GM12878 (cell line): ENCODE measurements at regions not wholly inside any gene's neighbourhood (a gene's known extent, or its start where the extent isn't known, plus 50 kb on each side); places are given as distances from the start of the nearest gene placed in this dataset.

Experiments used
- ATAC-seq: fragments of 200-7000 bp; cut with Tn5 transposase; 3 replicates; pipeline ENCODE4 v1.9.1; 2020; ENCODE audit warnings: mild to moderate bottlenecking, moderate library complexity
- BruUV-seq: library from RNA; stranded (reverse); fragments of 400-500 nt; replicated peaks from 2 replicates; lab custom pipeline; 2021; lab: Mats Ljungman, UMichigan
- CTCF ChIA-PET: fragments of 300-600 bp; sonication (Branson Sonifier 250); formaldehyde crosslinking; extraction: SDS; loops from one replicate; lab custom pipeline; 2021; ENCODE audit warnings: inconsistent platforms; lab: Yijun Ruan, JAX
- POLR2A ChIA-PET: fragments of 350-600 bp; formaldehyde crosslinking; extraction: SDS; loops from one replicate; lab custom pipeline; 2021; ENCODE audit warnings: inconsistent platforms; lab: Charles Lee
- RAD21 ChIA-PET: fragments of 300-600 bp; sonication (Branson Sonifier 250); formaldehyde crosslinking; loops from one replicate; lab custom pipeline; 2023; ENCODE audit warnings: antibody characterized with exemption; ENCODE audit not compliant: unreplicated experiment; lab: Charles Lee
- SMC1A ChIA-PET: fragments of 300-600 bp; sonication (Branson Sonifier 250); formaldehyde crosslinking; loops from one replicate; lab custom pipeline; 2023; ENCODE audit not compliant: unreplicated experiment, uncharacterized antibody; lab: Charles Lee
- DNase-seq: peaks from one replicate; pipeline ENCODE4 v3.0.0-alpha.2; 2011; ENCODE audit warnings: low read depth, low spot score
- FAIRE-seq: peaks from 3 replicates; lab custom pipeline; 2011; peaks lifted over from hg19 to GRCh38; lab: Jason Lieb, UNC
- H2AFZ ChIP-seq: 2 replicates; pipeline ENCODE4 v1.6.0; 2011; ENCODE audit warnings: low read depth, low read length, control low read depth; ENCODE audit not compliant: control insufficient read depth
- H3K27ac ChIP-seq: 2 replicates; pipeline ENCODE4 v1.5.1; 2011; ENCODE audit warnings: control low read depth; ENCODE audit not compliant: control insufficient read depth, insufficient read depth
- H3K27me3 ChIP-seq, 2 experiments: replicated peaks in 1 of 2; 2 replicates each; pipeline versions ENCODE4 v1.6.0 to v1.6.1; 2011; ENCODE audit warnings: low read length in 1 of 2; ENCODE audit not compliant: control insufficient read depth in 2 of 2, insufficient read depth in 2 of 2
- H3K36me3 ChIP-seq, 2 experiments: 2 replicates each; pipeline ENCODE4 v1.5.1; 2011; ENCODE audit warnings: low read length in 1 of 2; ENCODE audit not compliant: control insufficient read depth in 2 of 2, insufficient read depth in 2 of 2
- H3K4me1 ChIP-seq: 2 replicates; pipeline ENCODE4 v1.6.1; 2011; ENCODE audit warnings: mild to moderate bottlenecking, low read length, moderate library complexity, mixed read lengths; ENCODE audit not compliant: control insufficient read depth, insufficient read depth
- H3K4me2 ChIP-seq: 2 replicates; pipeline ENCODE4 v1.6.0; 2011; ENCODE audit warnings: control low read depth; ENCODE audit not compliant: control insufficient read depth, insufficient read depth
- H3K4me3 ChIP-seq: fragments of 200-600 bp; sonication (generic); 2 replicates; pipeline ENCODE4 v1.5.1; 2016
- H3K79me2 ChIP-seq: 2 replicates; pipeline ENCODE4 v1.6.0; 2011; ENCODE audit warnings: low read length; ENCODE audit not compliant: control insufficient read depth, insufficient read depth
- H3K9ac ChIP-seq: 2 replicates; pipeline ENCODE4 v1.8.0; 2011; ENCODE audit warnings: low read length, control low read depth, mixed read lengths; ENCODE audit not compliant: control insufficient read depth, insufficient read depth
- H3K9me3 ChIP-seq: replicated peaks from 3 replicates; pipeline ENCODE4 v1.5.1; 2011; ENCODE audit warnings: mild to moderate bottlenecking, low read length; ENCODE audit not compliant: control insufficient read depth, insufficient read depth
- H4K20me1 ChIP-seq: 2 replicates; pipeline ENCODE4 v1.6.0; 2011; ENCODE audit not compliant: control insufficient read depth, insufficient read depth
- WGBS: methylation state at CpG from one replicate; pipeline ENCODE4 v1.1.6; 2016; ENCODE audit warnings: low lambda C conversion rate; ENCODE audit not compliant: insufficient replicate concordance, insufficient coverage; ENCODE audit errors: missing lambda C conversion rate; 5-methylcytosine and 5-hydroxymethylcytosine counted together
- in situ Hi-C: fragments of 300-500 bp; cut with MboI; formaldehyde crosslinking; loops from 9 replicates; pipeline ENCODE4 v1.14.3; 2018; ENCODE audit warnings: mixed read lengths
- intact Hi-C: fragments of 100-400 bp; cut with micrococcal nuclease; formaldehyde crosslinking; loops from one replicate; pipeline ENCODE4 v1.14.2; 2022; ENCODE audit not compliant: unreplicated experiment
- TF ChIP-seq, protein P1 (sequence below): fragments of 450-650 bp; IDR thresholded peaks from 2 replicates; pipeline ENCODE4 v1.6.1; 2017; ENCODE audit warnings: mild to moderate bottlenecking
- TF ChIP-seq, protein P2 (sequence below): fragments of 450-650 bp; IDR thresholded peaks from 2 replicates; pipeline ENCODE4 v1.6.1; 2014; ENCODE audit warnings: mild to moderate bottlenecking
- TF ChIP-seq, protein P3 (sequence below): fragments of 450-650 bp; IDR thresholded peaks from 2 replicates; pipeline ENCODE4 v1.6.1; 2017; ENCODE audit warnings: low read depth, mild to moderate bottlenecking, moderate library complexity

DNA sequence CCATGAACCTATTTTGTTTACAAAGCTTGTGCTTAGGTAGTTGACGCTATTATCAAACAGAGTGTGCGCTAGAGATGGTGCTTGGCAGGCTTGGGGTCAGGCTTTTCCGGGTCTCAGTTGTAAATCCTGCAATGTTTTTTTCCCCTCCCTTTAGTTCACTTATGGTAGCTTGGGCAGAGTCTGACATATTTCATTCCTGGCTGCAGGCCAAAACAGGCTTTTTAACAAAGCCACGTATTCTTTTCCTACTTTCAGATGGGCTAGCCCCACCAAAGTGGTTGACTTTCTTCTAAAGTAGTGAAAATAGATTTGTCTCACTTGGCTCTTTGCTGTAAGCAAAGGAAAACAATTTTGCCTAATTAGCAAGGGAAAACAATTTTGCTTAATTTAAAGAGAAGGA, 58.0 kb upstream of the FBN2 start:
- CTCF ChIA-PET = no interaction called here
- no peak overlapping the region for H2AFZ ChIP-seq
- no peaks in the 10 kb centered on the region for H3K79me2 ChIP-seq
- DNase-seq (no peak), ATAC-seq (no peak), FAIRE-seq (no peak)
- H4K20me1 ChIP-seq = no peaks in the 10 kb centered on the region
- H3K4me2 ChIP-seq = no peak overlapping the region
- TF ChIP-seq, protein P1, sequence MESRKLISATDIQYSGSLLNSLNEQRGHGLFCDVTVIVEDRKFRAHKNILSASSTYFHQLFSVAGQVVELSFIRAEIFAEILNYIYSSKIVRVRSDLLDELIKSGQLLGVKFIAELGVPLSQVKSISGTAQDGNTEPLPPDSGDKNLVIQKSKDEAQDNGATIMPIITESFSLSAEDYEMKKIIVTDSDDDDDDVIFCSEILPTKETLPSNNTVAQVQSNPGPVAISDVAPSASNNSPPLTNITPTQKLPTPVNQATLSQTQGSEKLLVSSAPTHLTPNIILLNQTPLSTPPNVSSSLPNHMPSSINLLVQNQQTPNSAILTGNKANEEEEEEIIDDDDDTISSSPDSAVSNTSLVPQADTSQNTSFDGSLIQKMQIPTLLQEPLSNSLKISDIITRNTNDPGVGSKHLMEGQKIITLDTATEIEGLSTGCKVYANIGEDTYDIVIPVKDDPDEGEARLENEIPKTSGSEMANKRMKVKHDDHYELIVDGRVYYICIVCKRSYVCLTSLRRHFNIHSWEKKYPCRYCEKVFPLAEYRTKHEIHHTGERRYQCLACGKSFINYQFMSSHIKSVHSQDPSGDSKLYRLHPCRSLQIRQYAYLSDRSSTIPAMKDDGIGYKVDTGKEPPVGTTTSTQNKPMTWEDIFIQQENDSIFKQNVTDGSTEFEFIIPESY = no peak
- TF ChIP-seq, protein P2, sequence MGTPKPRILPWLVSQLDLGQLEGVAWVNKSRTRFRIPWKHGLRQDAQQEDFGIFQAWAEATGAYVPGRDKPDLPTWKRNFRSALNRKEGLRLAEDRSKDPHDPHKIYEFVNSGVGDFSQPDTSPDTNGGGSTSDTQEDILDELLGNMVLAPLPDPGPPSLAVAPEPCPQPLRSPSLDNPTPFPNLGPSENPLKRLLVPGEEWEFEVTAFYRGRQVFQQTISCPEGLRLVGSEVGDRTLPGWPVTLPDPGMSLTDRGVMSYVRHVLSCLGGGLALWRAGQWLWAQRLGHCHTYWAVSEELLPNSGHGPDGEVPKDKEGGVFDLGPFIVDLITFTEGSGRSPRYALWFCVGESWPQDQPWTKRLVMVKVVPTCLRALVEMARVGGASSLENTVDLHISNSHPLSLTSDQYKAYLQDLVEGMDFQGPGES = no peak
- TF ChIP-seq, protein P3, sequence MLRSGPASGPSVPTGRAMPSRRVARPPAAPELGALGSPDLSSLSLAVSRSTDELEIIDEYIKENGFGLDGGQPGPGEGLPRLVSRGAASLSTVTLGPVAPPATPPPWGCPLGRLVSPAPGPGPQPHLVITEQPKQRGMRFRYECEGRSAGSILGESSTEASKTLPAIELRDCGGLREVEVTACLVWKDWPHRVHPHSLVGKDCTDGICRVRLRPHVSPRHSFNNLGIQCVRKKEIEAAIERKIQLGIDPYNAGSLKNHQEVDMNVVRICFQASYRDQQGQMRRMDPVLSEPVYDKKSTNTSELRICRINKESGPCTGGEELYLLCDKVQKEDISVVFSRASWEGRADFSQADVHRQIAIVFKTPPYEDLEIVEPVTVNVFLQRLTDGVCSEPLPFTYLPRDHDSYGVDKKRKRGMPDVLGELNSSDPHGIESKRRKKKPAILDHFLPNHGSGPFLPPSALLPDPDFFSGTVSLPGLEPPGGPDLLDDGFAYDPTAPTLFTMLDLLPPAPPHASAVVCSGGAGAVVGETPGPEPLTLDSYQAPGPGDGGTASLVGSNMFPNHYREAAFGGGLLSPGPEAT = no peak
- no peaks in the 10 kb centered on the region for H3K27me3 ChIP-seq
- BruUV-seq = no TSS peak
- SMC1A ChIA-PET = no interaction called here
- no peaks in the 10 kb centered on the region for H3K4me1 ChIP-seq
- no peak overlapping the region for H3K27ac ChIP-seq
- no peaks in the 10 kb centered on the region for H3K9me3 ChIP-seq
- POLR2A ChIA-PET = no interaction called here
- H3K9ac ChIP-seq = no peak overlapping the region
- intact Hi-C loops = no loop called here
- no peaks in the 10 kb centered on the region for H3K36me3 ChIP-seq
- H3K4me3 ChIP-seq = no peak overlapping the region
- in situ Hi-C loops = no loop called here
- RAD21 ChIA-PET = no interaction called here
- 40% methylated on average over 4 of the region's 4 CpGs for WGBS
